Stimulated activated CD4-positive, alpha-beta T cell treated with anti-CD3 and anti-CD28 coated beads, TNF-alpha, amount 100 ng/mL, for 24 hours (primary cell): ENCODE measurements at regions not wholly inside any gene's neighbourhood (a gene's known extent, or its start where the extent isn't known, plus 50 kb on each side); places are given as distances from the start of the nearest gene placed in this dataset.

Experiments used
- DNase-seq, 3 experiments: peaks; one replicate each; pipeline ENCODE4 v3.0.0-alpha.2; 2020; ENCODE audit warnings: low read depth in 3 of 3

DNA sequence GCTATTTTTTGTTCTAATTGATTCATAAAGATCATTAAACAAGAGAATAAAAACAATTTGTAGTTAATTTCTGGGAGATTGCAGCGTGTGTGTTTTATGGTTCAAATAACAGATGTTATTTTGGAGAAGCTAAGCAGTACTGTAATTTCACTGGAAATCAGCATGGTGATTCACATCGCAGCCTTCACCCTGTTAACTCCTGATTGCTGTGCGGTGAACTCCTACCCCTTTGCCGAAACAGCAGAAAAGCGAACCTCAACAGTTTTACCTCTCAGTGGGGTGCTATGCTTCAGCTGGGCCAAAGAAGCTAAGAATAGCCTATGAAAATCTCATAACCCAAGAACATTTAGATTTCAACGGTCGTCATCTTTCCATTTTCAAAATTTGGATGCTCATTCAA, 441.5 kb upstream of the RARB start:
- no peak for DNase-seq

DNA sequence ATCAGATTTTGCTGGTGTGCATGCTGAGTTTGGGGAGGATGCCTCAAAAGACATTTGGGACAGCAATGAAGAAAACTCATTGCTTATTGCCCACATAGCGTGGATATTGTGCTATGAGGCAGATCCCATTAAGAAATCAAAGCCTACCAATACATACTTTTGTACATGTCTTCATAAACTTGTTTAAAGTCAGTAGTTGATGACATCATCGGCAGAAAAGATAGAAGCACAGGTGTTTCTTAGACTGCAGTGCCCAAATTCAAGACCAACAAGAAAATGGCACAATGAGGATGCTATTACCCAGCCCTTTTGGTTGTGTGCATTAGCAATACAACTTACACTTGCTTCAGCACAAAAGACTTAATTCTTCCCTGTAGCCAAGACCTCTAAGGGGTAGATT, 428.7 kb upstream of the RARB start:
- DNase-seq: no peak

DNA sequence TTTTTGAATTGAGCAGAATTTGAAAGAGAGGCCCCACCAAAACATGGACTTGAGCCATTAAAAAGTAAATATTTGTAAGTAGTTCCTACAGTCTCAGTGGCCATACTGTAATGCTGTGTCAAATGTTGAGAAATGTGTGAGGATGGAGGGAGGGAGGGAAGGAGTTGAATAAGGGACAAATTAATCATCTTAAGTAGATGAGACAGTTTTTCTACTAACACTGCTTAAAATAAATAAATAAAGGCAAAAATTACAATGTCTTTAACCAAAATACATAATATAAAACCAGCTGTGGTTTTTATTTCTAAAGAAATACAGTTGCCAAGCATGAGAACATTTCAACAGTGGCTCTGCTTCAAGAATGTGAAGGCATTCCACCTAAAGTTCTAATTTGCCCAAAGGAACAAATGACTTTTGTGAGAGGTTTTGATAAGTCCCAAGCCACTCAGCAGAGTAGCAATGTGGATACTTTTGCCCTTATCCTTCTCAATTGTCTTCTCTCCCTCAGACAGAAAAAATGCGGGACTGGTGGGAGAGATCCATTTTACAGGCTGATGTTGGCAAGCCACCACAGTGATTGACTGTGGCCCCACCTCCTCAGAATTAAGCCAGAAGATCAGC, 427.0 kb upstream of the RARB start:
- no peak for DNase-seq

DNA sequence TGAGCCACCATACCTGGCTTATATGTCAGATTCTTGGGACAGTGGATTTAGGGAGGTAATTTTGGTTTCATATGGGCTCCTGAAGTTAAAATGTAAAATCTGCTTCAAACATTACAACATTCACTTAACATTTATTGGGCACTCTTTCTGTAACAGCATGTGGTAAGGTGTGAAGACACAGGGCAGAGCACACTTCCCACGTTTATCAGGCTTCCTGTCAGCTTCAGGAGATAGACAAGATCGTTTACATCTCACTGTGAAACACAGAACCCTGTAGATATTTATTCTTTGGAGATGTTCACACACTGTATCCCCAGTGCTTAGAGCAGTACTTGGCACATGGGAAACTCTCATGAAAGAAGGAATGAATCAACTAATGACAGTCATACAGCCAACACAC, 426.0 kb upstream of the RARB start:
- DNase-seq: no peak

DNA sequence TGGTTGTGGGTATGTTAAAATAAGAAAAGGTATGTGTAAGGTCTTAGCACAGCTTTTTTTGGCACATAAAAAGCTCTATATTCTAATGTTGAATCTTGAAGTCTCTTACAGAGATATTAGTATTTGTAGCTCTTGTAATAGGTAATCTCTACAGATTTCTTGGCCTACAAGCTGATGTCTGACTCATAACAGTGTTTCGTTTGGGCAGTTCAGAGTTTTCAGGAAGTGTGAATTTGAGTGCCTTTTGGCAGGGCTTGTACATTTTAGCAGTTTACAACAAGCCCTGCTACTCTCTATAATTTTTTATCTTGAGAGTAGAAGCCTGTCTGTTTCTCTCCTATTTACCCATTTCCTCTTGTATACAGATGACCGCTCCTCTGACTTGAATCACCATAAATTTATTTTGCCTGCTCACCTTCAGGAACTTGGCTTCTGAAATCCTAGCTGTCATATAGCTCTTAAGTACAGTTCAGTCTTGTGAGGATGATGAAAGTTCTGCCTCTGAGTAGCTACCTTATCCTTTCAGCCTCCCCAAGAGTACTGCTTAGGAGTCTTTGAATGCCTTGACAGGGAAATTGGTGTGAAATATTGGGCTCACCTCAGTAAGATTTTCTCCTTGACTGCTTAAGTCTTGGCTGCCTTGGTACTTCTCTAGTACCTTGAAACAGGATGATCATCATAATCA, 419.9 kb upstream of the RARB start:
- no peak for DNase-seq

DNA sequence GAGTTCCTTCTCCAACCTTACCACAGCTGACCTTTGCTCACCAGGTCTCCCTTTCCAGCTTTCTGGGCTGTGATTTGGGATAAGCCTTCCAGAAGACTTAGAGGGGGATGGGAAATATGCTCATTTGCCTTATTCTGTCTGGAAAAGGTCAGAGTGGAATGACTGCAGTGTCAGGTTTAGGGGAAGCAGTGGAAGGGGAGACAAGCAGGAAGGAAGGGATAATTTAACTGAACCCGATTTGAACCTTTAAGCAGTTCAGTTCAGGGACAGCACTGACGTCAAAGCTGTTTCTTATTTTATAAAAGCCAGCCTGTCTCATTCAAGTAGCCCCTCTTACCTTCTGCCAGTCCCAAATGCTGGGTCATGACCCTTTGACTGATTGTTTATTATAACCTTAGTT, 418.4 kb upstream of the RARB start:
- DNase-seq: no peak

DNA sequence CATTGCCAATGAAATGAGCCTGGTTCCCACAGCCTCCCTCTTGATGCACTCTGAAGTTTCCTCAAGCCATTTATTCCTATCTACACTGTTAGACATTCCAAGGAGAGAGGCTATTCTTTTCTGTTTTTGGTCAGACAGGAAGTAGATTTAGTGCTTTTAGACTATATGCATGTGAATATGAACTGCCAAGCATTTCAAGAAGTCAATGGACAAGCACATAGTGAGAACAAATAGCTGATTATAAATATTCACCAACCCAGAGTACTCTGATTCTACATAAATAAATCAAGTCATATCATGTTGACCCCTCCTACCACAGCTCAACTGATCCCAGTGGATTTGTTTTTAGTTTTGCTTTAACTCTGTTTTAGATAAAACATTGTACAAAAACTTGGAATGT, 412.5 kb upstream of the RARB start:
- no peak for DNase-seq

DNA sequence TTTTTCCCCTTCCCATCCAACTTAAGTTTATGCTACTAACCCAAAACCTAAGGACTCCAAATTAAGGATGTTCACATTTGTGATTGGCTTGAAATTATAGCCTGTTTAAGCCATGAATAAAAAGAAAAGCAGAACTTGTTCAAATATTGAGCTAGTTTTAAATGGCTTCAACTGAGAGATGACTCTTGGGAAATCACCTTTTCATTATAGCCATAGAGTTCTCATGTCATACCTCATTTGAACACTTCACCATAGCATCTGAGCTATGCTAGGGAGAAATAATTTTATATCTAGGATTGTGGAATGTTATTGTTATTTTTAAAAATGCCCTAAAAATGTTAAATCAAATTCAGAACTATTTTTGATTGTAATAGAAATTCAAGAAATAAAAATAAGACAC, 409.2 kb upstream of the RARB start:
- DNase-seq: no peak

DNA sequence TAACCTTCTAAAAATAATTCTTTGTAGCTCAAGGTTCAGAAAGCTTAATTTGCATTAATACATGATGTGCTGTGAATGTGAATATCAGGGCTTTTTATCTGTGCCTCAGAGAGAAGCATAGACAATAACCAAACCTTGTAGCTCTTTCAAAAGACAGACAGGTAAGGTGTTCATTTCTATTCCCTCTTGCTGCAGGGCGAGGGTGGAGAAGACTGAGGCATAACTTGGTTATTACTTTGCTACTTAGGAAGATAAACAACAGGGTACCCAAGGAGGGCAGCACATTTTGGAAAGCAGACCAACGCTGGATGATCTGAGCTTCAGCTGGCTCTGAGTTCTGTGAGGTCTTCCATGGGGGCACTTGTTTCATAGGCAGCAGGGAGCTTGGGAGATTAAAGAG, 408.6 kb upstream of the RARB start:
- DNase-seq: no peak

DNA sequence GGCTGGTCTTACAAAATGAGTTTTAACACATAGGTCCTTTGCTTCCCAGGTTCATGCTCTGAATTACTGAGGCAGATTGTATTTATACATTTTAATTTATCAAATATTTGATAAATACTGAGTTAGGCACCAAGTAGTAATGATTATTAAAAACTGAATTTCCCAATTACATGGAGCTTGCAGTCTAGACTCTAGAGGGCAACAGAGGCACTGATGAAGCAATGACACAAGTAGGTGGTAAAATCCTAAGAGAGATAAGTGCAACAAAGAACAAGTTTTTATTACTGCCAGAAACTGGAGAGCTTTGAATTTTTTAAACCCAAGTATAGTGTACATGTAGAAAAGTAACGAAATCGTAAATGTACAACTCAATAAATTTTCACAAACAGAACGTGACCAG, 406.2 kb upstream of the RARB start:
- no peak for DNase-seq

DNA sequence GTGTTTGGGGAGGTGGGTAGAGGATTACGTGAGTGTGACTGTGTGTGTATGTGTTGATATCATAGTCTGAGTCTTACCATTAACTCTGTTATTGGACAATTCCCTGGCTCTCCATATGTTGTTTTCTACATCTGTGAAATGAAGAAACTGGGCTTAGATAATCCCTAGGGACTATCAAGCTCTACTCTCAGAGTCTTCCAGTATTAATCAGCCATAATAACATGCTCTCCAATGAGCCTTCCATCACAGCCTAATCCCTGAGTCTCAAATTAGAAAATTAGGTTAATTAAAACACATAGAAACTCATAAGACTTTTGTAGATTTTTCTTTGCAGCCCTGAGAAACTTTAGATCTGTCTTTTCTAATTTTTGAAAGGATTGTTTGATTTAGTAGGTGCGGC, 404.2 kb upstream of the RARB start:
- DNase-seq: no peak

DNA sequence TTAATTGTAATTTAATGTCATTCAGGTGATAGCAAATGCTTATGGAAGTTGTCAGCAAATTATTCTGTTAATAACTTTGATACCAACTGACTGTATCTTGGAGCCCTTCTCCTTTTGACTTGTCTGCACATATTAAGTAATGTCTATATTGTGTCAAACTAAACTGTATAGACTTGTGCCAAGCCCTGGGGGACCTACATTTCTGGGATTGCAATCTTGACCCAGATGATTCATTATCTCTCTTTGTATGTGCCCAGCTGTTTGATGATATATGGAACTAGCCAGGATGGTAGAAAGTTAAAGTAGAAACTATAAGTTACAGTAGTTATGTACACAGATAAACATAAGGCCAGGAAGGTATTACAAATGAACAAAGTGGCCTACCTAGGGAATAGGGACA, 402.8 kb upstream of the RARB start:
- no peak for DNase-seq

DNA sequence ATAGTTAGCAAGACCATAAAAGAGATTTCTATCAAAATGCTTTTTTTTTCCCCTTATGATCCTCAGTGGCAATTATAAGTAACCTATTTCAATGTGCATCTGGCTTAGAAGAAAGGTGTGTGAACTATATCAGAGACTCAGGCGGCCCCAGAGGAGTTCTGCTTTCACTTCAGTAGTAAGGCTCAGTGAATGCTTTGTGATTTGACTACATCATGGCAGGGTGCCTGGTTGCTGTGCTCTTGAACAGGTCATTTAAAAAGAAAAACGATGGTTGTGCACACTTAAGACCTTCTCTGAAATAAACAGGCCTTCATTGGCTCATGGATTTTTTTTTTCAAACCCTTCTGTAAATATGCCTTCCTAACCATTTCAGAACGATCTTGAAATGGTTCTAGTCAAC, 400.4 kb upstream of the RARB start:
- DNase-seq: no peak

DNA sequence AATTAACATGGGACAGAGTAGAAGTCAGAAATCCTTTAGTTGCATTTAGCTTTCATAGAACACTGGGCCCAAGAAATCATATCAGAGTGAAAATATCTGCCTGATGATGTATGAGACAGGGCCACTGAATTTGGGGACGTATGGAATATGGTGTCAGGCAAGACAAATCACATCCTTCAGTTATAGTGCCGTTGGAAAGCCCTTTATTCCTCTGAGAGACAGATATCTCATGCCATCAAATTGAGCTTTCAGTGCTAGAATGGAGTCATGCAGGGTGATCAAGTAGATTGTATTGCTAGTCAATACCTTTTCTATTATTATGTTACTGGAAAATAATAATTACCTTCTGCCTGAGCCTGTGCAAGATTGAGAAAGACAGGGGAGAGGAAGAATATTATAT, 398.2 kb upstream of the RARB start:
- no peak for DNase-seq

DNA sequence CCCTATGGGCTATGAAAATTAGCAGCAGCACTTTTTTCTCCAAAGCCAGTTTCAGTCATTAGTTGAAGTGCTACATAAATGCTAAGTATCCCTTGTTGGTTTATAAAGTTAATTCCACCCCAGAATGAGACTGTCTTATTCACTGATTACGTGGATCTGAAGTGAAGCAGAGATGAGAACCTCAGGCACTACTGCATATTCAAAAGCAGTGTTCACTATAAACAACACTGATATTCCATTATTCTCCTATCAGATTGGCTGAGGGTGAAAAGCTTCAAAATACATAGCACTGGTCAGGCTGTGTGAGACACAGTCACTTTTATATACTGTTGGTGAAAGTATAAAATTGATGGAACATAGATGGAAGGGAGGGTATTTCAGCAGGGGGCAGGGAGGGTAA, 395.7 kb upstream of the RARB start:
- DNase-seq: no peak

DNA sequence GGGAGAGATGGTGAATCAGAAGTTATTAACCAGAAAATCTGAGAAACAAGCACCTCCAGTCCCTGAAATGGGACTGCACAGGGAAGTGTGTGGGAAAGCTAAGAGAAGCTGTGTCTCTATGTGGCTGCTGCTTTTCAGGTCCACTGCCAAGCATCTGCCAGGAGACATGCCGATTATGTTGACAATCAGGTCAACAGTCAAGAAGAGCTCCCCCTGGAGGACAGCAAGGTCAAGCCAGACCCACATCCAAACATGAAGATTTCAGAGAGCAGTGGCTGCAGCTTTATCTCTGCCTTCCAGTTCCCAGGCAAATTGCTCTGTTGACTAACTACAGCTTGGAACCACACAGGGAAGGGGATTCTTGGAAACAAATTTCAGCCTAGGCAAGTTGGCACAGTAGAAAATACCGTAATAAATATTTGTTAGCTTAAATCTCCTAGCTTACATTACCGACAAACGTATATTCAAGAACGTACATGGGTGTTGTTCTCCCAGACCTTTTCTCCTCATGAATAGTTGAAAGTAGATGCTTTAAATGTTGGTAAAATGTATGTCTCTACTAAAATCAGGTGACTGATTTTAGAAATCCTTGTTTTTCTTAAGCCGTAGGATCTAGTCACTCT, 394.5 kb upstream of the RARB start:
- peak in 1 of 3 experiments; percentile 0 for DNase-seq

DNA sequence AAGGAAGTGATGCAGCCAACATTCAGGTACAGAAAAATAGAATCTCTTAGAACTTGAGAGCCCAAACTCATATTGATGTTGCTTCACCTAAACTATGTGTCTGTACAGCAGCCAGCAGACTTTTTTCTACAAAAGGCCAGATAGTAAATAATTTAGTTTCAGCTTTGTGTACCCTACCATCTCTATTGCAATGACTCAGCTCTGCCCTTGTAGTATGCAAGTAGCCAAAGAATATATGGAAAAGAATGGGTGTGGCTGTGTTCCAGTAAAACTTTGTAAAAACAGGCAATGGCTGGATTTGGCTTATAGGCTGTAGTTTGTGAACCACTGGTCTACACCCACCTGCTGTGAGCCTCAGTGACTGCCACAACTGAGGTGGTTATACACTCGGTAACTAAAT, 392.5 kb upstream of the RARB start:
- no peak for DNase-seq

DNA sequence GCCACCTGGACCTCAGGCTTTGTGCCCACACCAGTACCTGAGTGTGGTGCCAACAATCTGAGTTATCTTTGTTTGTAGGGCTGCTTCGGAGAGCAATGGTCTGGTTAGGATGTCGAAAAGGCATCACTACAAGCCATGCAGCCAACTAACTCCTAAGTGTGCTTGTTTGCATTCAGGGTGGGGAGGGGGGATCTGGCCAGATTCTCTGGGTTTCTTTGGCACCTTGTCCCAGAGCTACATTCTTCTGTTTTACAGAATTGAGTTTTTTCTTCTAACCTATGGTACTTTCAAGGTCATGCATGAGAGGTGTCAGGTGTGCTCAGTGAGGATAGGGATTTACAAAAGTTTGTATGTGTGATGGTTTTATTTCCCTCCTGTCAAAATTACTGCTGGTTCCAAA, 391.4 kb upstream of the RARB start:
- no peak for DNase-seq

DNA sequence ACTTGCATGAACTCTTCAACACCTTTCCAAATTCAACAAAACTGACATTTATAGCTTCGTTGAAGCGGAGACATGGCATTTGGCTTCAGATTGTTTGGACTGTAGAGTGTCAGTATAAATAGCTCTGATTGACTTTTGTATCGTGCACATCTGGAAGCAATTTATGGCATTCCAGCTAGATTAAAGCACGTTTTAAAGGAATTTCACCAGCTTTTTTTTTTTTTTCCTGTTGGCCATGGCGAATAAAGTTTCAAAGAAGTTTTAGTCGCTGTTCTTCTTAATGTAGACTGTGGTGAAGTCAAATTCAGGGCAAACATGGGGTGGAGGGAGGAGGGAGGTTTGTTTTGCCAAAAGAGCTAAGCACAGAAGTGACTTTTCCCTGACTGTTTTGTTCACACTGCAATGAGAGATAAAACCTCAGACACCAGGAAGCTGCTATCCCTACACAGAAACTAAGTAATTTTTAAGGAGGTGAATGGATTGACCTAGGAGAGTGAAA, 391.0 kb upstream of the RARB start:
- no peak for DNase-seq

DNA sequence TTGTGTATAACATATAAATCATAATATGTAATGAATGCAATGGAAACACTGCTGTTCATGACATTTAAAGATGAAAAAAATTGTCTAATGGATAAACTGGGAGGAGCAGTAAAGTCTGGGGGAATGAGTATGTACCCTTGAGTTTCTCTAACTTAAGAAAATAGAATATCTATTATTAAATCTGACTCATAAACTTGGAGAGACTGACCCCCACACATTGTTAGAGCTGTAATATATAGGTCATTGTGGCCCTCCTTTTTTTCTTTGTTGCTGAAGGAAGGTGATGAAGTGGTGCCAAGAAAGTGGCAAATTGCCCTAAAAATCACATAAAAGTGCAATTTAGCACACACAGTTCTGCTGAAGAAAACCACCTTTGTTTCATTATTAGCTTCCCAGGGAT, 389.8 kb upstream of the RARB start:
- no peak for DNase-seq

DNA sequence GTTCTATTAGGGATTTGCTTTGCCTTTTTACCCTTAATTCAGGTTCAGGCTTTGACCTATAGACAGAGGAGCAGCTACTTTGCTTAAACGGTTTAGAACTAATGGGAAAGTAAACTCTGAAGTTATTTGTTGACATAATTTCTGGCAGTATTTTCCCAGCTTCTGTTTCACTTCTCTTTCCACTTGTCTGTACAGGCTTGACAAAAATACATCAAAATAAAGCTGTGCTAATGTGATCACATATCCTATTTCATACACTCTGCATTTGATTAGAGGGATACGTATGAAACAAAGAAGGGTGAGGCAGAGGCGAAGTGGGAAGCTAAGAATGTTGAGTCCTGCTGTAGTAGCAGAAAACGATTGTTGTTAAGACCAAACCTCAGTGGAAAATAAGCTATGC, 389.1 kb upstream of the RARB start:
- no peak for DNase-seq

DNA sequence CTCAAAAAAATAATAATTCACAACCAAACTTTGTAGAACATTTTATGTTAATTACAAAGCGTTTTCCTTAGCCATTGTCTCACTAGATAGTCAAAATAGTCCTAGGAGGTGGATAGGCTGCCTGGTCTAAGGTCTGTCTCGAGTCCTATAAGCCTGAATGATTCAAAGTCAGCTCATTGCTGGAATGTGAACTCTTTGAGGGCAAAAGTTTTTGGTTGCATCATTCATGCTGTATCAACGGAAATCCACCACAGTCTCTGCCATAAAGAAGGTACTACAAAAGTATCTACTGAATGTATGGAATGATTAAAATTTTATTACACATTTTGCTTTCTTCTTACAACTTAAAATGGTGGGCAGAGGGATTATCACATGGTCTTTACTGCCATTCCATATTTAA, 387.3 kb upstream of the RARB start:
- DNase-seq: no peak

DNA sequence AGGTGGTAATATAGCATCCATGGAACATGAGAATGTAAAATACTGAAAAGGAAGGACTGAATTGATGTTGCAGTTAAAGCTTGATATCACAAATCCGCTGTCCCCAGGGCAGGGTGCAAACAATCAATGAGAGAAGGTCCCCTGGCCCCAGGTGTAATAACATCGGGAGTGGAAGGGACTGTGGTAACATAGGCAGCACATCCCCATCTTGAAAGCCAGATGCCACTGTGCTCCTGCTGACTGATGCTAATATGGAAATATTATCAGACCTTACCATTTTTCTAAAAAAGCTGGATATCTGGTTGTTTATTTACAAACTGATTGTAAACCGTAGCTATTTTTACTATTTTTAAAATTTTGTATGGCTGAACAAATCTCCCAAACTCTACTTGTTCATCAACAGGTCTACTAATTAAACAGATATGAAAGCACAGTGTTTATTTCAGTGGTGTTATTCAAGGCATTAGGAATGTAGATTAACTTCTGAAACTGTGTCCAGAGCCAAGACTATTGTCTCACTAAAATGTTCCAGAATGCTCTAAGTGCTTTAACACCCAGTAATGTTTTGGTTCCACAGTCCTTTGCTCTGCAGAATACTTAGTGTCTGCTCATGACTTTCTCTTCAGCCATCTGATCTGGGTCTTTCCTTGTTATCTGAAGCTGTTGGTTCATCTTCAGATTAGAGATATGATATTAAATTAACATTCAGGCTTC, 386.0 kb upstream of the RARB start:
- DNase-seq: no peak
